Loucy (cell line): ENCODE measurements at regions not wholly inside any gene's neighbourhood (a gene's known extent, or its start where the extent isn't known, plus 50 kb on each side); places are given as distances from the start of the nearest gene placed in this dataset.
"Not testable (repeated sequence)": the region's sequence is repeated elsewhere in the genome, so short reads cannot be mapped to it uniquely, and the experiment has no call there.

Experiments
- H2AFZ ChIP-seq: fragments of 200-600 bp; sonication (generic); 2 replicates; pipeline ENCODE4 v1.6.0; 2016; ENCODE audit warnings: antibody characterized with exemption, mild to moderate bottlenecking, low read length, moderate library complexity
- H3F3A ChIP-seq: fragments of 200-600 bp; 2 replicates; pipeline ENCODE4 v1.6.0; 2016; ENCODE audit warnings: antibody characterized with exemption, low read depth, mild to moderate bottlenecking
- H3K27me3 ChIP-seq: fragments of 200-600 bp; sonication (generic); 2 replicates; pipeline ENCODE4 v1.6.1; 2014; ENCODE audit warnings: low read length, mild to moderate bottlenecking; ENCODE audit not compliant: insufficient read depth, poor library complexity, severe bottlenecking
- H3K36me3 ChIP-seq: fragments of 200-600 bp; sonication (generic); 2 replicates; pipeline ENCODE4 v1.6.1; 2016; ENCODE audit warnings: low read length; ENCODE audit not compliant: insufficient read depth
- H3K4me1 ChIP-seq: fragments of 200-600 bp; sonication (generic); 2 replicates; pipeline ENCODE4 v1.5.1; 2014; ENCODE audit warnings: low read length, mild to moderate bottlenecking; ENCODE audit not compliant: insufficient read depth, poor library complexity, severe bottlenecking
- H3K4me2 ChIP-seq: fragments of 200-600 bp; sonication (generic); 2 replicates; pipeline ENCODE4 v1.6.0; 2014; ENCODE audit warnings: antibody characterized with exemption, low read length, low read depth, mild to moderate bottlenecking; ENCODE audit not compliant: poor library complexity, severe bottlenecking
- H3K4me3 ChIP-seq: fragments of 200-600 bp; sonication (generic); 2 replicates; pipeline ENCODE4 v1.5.1; 2014; ENCODE audit warnings: low read length, mild to moderate bottlenecking, mixed read lengths; ENCODE audit not compliant: poor library complexity, severe bottlenecking
- H3K79me2 ChIP-seq: fragments of 200-600 bp; sonication (generic); 2 replicates; pipeline ENCODE4 v1.6.1; 2014; ENCODE audit warnings: low read length; ENCODE audit not compliant: insufficient read depth
- H3K9ac ChIP-seq: fragments of 200-600 bp; sonication (generic); 2 replicates; pipeline ENCODE4 v1.6.0; 2014; ENCODE audit warnings: mild to moderate bottlenecking, low read depth, low read length, moderate library complexity; ENCODE audit not compliant: poor library complexity, severe bottlenecking
- H3K9me2 ChIP-seq: fragments of 200-600 bp; sonication (generic); replicated peaks from 2 replicates; pipeline ENCODE4 v1.6.1; 2016; ENCODE audit warnings: low read depth, low read length, mixed read lengths
- H3K9me3 ChIP-seq: fragments of 200-600 bp; sonication (generic); 2 replicates; pipeline ENCODE4 v1.6.1; 2014; ENCODE audit warnings: mild to moderate bottlenecking, antibody characterized with exemption, low read length, low read depth; ENCODE audit not compliant: insufficient read depth
- H4K20me1 ChIP-seq: fragments of 200-600 bp; sonication (generic); 2 replicates; pipeline ENCODE4 v1.6.0; 2014; ENCODE audit warnings: antibody characterized with exemption, low read length, mild to moderate bottlenecking; ENCODE audit not compliant: insufficient read depth, poor library complexity, severe bottlenecking

DNA sequence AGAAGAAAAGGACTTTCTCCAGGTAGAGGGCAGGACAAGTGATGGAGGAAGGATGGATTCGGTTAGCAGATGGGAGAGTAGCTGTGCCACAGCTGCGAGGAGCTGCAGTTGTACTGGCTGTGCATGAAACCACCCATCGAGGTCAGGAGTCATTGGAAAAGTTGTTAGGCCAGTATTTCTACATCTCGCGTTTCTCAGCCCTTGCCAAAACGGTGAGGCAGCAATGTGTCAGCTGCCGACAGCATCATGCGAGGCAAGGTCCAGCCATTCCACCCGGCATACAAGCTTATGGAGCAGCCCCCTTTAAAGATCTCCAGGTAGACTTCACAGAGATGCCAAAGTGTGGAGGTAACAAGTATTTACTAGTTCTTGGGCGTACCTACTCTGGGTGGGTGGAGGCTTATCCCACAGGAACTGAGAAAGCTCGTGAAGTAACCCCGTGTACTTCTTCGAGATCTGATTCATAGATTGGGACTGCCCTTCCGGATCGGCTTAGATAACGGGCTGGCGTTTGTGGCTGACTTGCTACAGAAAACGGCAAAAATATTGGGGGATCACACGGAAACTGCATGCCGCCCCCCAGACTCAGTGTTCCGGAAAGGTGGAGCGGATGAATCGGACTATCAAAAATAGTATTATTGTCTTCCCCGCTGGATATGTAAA is 105.0 kb upstream of the HMX1 start:
- not testable (repeated sequence) for H3K36me3 ChIP-seq, H2AFZ ChIP-seq, H3K4me1 ChIP-seq, H3K9me2 ChIP-seq, H4K20me1 ChIP-seq, H3K9me3 ChIP-seq, H3K79me2 ChIP-seq, H3K4me2 ChIP-seq, H3F3A ChIP-seq, H3K27me3 ChIP-seq, H3K9ac ChIP-seq, H3K4me3 ChIP-seq

DNA sequence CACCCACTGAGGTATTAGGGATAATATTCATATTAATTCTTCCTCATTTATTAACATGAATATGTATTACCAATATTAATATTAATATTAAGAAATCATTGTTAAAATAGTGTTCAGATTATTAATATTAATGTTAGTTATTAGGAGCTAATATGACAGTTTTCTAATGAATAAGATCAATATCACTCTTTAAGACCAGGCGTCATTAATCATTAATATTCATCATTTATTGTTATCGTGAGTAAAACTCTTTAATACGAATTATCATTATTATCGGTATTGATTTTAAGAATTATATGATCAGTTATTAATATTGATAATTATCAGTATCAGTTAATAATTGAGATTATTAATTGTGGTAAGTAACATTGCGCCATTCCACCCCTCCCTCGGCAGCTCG is 101.0 kb upstream of the HMX1 start:
- not testable (repeated sequence) for H3F3A ChIP-seq, H4K20me1 ChIP-seq, H2AFZ ChIP-seq, H3K4me1 ChIP-seq, H3K36me3 ChIP-seq, H3K9me2 ChIP-seq, H3K27me3 ChIP-seq, H3K4me2 ChIP-seq, H3K4me3 ChIP-seq, H3K9me3 ChIP-seq, H3K9ac ChIP-seq, H3K79me2 ChIP-seq

DNA sequence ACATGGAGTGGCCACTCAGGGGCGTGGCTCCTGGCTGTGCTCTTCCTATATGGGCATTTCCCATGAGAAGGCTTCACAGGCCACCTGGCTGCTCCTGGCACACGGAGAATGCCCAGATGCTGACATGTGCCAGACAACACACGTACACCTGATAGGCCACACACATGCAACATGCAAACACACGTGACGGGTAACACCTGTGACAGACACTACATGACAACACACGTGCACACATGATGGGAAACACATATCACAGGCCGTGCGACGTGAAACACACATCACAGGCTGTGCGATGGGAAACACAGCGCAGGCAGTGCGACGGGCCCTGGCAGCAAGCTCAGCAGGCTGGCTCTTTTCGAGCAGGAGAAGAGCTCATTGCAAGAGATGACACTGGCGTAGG is 94.3 kb upstream of the HMX1 start:
- H2AFZ ChIP-seq, H3K27me3 ChIP-seq, H3K9ac ChIP-seq, H3K4me2 ChIP-seq, H3K4me3 ChIP-seq, H3K9me2 ChIP-seq, H3K36me3 ChIP-seq, H4K20me1 ChIP-seq, H3K79me2 ChIP-seq, H3K9me3 ChIP-seq, H3K4me1 ChIP-seq, H3F3A ChIP-seq: not testable (repeated sequence)

DNA sequence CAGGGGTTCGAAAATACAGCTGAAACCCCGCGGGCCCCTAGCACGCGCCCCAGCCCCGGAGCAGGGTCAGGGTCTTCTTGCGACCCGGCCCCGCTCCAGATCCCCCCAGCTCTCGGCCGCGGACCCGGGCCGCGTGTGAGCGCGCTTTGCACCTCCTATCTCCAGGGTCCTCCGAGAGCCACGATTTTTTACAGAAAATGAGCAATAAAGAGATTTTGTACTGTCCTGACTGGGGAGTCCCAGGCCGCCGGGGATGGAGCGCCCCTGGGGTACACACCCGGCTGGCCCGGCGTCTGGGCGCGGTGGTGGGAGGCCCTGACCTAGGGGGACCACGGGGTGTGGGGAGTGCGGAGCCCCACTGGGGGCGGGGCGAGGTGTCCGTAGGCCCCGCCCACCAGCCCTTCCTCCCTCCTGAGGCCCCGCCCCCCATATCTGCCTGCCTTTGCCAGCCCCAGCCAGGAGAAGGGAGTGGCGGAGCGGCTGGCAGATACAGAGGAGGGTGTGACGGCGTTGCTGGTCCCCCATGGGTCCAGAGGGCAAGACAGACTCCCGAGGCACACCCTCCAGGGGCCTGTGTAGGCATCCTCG is 92.7 kb upstream of the HMX1 start:
- not testable (repeated sequence) for H4K20me1 ChIP-seq, H2AFZ ChIP-seq, H3K27me3 ChIP-seq, H3K4me2 ChIP-seq, H3K9me3 ChIP-seq, H3K9ac ChIP-seq, H3K9me2 ChIP-seq, H3K4me1 ChIP-seq, H3K36me3 ChIP-seq, H3K4me3 ChIP-seq, H3F3A ChIP-seq, H3K79me2 ChIP-seq

DNA sequence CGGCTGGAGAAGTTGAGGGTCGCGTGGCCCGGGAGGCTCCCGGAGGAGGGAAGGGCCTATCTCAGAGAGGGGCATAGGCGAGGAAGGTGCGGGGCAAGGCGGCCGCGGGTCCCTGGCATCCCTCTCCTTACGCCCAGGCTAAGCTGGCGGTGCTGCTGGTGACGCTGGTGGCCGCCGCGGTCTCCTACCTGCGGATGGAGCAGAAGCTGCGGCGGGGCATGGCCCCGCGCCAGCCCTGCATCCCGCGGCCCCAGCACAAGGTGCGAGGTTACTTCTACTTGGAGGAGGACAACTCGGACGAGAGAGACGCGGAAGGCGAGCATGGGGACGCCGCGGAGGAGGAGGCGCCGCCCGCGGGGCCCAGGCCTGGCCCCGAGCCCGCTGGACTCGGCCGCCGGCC is 91.9 kb upstream of the HMX1 start:
- H3K9ac ChIP-seq, H3F3A ChIP-seq, H3K4me1 ChIP-seq, H2AFZ ChIP-seq, H3K79me2 ChIP-seq, H3K27me3 ChIP-seq, H3K4me2 ChIP-seq, H4K20me1 ChIP-seq, H3K36me3 ChIP-seq, H3K9me2 ChIP-seq, H3K4me3 ChIP-seq, H3K9me3 ChIP-seq: not testable (repeated sequence)
